ENCODE measurements at regions not wholly inside any gene's neighbourhood (a gene's known extent, or its start where the extent isn't known, plus 50 kb on each side); places are given as distances from the start of the nearest gene placed in this dataset.

DNA sequence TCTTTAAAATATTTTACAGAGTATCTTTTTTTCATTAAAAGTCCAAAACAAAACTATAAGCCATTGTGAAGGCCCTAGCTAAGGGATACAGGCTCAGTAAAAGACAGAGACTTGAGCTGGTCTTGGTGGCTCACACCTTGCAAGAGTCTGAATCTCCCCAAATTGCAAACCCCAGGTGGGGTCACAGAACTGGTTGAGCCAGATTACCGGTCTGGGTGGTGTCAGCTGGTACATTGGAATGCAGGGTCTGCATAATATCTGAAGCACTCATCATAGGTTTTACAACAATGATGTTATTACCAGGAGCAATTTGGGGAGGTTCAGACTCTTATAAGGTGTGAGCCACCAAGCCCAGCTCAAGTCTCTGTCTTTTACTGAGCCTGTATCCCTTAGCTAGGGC lies 201.2 kb upstream of the ARPP21 start:
- TF ChIP-seq, protein P1, sequence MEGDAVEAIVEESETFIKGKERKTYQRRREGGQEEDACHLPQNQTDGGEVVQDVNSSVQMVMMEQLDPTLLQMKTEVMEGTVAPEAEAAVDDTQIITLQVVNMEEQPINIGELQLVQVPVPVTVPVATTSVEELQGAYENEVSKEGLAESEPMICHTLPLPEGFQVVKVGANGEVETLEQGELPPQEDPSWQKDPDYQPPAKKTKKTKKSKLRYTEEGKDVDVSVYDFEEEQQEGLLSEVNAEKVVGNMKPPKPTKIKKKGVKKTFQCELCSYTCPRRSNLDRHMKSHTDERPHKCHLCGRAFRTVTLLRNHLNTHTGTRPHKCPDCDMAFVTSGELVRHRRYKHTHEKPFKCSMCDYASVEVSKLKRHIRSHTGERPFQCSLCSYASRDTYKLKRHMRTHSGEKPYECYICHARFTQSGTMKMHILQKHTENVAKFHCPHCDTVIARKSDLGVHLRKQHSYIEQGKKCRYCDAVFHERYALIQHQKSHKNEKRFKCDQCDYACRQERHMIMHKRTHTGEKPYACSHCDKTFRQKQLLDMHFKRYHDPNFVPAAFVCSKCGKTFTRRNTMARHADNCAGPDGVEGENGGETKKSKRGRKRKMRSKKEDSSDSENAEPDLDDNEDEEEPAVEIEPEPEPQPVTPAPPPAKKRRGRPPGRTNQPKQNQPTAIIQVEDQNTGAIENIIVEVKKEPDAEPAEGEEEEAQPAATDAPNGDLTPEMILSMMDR (IDR thresholded peaks at IDR 0.05; ENCODE audit: insufficient read depth, low read length, poor library complexity, severe bottlenecking): no peak
- TF ChIP-seq EZH2phosphoT487 (conservative IDR thresholded peaks at IDR 0.05; ENCODE audit: low read length): no peak
